ENCODE measurements at regions not wholly inside any gene's neighbourhood (a gene's known extent, or its start where the extent isn't known, plus 50 kb on each side); places are given as distances from the start of the nearest gene placed in this dataset.

DNA sequence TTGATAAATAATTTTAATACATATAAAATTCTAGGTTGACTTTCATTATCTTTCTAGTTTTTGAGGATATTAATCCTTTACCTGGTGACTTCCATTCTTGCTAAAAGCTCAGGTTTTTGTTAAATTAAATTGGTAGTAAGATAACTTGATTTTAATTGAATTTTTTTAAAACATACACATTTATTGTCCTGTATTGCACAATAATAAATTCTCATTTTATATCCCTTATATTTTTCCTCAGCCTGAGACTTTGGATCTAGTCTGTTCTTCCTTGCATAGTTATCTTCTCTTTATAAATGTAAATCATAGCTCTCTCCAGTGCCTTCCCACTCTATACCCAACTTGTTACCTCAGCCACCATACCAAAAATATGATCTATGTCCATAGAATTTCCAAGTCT is 212.9 kb upstream of the CNTNAP2 start:
- TF ChIP-seq, protein P1, sequence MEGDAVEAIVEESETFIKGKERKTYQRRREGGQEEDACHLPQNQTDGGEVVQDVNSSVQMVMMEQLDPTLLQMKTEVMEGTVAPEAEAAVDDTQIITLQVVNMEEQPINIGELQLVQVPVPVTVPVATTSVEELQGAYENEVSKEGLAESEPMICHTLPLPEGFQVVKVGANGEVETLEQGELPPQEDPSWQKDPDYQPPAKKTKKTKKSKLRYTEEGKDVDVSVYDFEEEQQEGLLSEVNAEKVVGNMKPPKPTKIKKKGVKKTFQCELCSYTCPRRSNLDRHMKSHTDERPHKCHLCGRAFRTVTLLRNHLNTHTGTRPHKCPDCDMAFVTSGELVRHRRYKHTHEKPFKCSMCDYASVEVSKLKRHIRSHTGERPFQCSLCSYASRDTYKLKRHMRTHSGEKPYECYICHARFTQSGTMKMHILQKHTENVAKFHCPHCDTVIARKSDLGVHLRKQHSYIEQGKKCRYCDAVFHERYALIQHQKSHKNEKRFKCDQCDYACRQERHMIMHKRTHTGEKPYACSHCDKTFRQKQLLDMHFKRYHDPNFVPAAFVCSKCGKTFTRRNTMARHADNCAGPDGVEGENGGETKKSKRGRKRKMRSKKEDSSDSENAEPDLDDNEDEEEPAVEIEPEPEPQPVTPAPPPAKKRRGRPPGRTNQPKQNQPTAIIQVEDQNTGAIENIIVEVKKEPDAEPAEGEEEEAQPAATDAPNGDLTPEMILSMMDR (conservative IDR thresholded peaks at IDR 0.05; ENCODE audit: low read length), result no peak
- TF ChIP-seq EZH2phosphoT487 (IDR thresholded peaks at IDR 0.05; ENCODE audit: borderline replicate concordance, low read depth, low read length), result no peak

Data from OCI-LY7 (cell line).